GM19455 (cell line): ENCODE measurements at regions not wholly inside any gene's neighbourhood (a gene's known extent, or its start where the extent isn't known, plus 50 kb on each side); places are given as distances from the start of the nearest gene placed in this dataset.

ENCODE experiments used
- ATAC-seq: cut with Tn5 transposase; IDR thresholded peaks from one replicate; pipeline ENCODE4 v1.9.1; 2021; ENCODE audit not compliant: unreplicated experiment

GRCh38 chr22:47795477-47796127 lies 1033.2 kb downstream of the TBC1D22A start:
- ATAC-seq, result no peak

- ATAC-seq, result no peak
These were observed 1032.4 kb downstream of the TBC1D22A start for GRCh38 chr22:47794851-47795250.

GRCh38 chr22:47793304-47794101 lies 1031.1 kb downstream of the TBC1D22A start:
- ATAC-seq, result no peak

- ATAC-seq, result no peak
These were observed 1026.7 kb downstream of the TBC1D22A start for GRCh38 chr22:47789171-47789570.

DNA sequence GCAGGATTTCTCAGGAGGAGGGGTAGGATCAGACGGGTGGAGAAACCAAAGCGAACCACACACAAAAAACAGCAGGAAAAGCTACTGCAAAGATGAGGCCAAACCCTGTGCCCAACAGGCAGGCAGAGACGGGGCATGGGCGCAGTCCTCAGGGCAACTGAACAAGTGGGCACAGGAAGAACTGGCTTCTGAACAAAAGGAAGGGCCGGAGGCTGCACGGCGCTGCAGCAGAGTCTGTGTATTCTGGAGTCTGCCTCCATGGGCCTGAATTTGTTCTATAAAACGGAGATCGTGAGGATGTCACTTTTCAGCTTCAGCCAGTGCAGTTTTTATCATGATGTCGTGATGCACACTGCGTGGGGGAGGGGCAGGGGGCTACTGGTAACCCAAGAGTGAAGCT lies 1026.0 kb downstream of the TBC1D22A start:
- no peak for ATAC-seq

- no peak for ATAC-seq
These were observed 1025.2 kb downstream of the TBC1D22A start for GRCh38 chr22:47787501-47788227.

- no peak for ATAC-seq
These were observed 1024.3 kb downstream of the TBC1D22A start for GRCh38 chr22:47786650-47787290.

DNA sequence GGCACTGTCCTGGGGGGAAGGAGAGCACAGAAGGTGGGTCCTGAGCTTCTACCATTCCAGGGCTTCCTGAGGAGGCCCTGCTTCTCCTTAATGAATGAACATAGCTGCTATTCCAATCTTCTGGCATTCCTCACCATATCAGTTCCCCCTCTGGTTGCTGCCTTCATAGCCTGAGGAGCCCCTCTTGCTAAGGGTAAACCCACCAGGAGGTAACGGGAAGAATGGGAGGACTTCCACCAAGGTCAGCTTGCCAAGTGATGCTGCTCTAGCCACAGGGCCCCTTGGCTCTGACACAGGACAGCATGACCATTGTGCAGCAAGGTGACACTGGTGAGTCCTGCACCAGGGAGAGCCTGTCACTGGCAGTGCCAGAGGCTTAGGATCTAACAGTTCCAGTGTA lies 1022.5 kb downstream of the TBC1D22A start:
- no peak for ATAC-seq

- no peak for ATAC-seq
These were observed 1022.0 kb downstream of the TBC1D22A start for GRCh38 chr22:47784367-47784983.

DNA sequence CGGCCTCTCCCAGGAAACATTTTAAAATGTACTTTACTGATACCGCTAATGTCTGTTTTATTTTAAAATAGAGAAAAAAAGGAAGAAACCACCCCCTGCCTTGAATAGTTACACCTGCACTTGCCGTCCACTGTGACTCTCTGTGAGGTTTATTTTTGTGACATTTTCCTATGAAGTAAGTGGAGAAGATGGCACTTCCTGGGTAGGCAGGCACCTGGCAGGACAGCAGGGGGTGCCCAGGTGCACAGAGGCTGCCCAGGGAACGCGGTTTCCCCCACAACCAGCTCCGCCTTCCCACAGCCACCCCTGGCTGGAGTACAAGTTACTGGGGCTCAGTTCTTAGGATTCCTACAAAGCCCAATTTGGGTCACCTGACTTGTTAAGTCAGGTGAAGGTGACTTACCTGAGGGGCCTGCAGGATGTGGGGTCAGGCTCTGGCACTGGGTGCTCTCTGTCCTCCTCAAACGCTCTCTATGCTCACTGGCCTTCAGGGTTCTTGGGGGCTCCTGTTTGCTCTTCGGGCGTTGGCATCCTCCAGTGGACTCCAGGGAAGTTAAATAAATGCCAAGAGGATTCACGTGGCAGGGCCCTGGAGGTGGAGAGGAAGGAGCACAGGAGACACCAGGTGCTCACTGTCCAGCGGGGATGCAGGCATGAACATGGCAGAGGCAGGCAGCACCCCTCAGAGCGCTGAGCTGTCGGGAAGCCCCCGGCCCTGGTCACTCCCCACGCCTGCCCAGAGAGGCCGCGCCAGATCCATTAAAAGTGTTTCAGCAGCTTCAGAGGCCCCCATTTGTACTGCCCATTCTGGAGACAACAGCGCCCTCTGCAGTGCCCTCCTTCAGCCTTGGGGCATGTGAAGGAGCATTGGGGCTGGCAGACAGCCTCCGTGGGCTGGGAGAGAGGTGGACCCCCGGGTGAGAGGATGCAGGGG lies 1021.2 kb downstream of the TBC1D22A start:
- ATAC-seq, result no peak

DNA sequence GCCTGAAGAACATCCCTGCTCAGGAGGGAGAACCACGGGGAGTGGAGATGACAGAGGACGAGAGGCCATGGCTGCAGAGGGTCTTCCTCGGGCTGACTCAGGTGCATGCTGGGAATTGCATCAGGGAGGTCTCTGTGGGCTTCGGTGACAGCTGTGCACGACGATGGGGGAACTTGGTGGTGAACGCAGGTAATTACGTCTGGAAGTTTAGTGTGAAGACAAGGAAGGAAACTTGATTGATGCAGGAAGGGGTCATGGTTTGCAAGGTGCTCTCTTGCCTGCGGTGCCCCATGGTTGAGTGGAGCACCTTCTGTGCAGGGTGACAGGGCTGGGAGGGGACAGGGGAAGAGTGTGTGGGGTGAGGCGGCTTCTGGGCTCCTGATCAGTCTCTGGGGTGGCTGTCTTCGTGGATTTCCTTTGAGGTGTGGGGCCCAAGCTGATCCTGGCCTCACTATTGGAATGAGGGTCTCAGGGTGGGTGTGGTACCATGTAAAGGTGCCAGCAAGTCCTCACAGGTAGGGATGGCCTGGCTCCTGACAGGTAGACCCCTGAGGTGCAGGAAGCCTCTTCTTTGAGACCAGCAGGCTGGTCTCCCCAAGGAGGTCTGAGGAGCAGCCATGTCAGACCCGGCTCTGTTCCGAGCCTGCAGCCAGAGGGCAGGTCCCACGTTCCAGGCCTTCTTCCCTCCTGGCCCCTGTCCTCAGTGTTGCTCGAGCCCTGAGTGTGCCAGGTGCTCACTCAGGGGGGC lies 1020.1 kb downstream of the TBC1D22A start:
- no peak for ATAC-seq

DNA sequence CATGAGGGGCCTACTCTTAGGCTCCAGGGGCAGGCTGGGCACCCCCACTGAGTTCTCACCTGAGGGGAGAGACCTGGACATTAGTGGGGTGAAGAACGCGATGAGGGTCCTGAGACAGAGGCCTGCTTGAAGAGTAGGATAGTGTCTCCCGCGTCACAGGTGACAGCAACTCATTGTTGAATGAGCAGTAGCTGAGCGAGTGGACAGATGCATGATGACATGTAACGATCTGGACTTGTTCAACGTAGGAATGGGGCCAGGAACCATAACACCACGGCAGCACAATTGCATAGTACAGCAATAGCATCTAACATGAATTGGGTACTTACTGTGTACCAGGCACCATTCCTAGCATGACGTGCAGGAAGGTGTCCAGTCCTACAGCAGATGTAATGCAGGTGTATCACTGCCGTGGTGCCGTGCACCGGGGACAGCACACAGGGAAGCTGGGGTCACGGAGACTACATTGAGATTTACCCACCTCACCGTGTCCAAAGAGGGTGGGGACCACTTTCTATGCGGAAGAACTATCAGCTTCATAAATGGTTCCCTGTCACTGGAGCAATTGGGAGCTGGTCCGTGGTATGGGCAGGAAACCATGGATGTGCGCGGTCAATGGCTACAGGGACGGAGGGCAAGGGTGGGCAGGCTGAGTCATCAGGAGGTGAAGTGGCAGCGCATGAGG lies 1019.1 kb downstream of the TBC1D22A start:
- ATAC-seq, result no peak

DNA sequence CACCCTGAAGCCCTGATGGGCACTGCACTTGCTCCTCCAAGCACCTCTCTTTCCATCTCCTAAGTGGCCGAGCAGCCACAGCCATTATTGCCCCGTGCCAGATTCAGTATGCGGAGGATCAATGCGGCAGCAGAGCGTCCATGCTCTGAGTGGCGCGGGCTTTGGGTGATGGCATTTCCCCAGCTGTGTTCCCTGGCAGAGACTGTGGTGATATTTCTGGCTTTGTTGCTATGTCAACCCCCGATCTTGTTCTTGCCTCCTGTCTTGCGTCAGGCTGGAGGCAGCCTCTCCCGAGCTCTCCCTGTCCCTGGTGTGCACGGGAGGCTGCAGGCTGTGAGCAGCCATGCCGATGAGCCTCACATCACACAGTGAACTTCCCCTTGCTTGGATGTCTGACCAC lies 1018.6 kb downstream of the TBC1D22A start:
- ATAC-seq, result no peak

- no peak for ATAC-seq
These were observed 1017.9 kb downstream of the TBC1D22A start for GRCh38 chr22:47780281-47780875.

DNA sequence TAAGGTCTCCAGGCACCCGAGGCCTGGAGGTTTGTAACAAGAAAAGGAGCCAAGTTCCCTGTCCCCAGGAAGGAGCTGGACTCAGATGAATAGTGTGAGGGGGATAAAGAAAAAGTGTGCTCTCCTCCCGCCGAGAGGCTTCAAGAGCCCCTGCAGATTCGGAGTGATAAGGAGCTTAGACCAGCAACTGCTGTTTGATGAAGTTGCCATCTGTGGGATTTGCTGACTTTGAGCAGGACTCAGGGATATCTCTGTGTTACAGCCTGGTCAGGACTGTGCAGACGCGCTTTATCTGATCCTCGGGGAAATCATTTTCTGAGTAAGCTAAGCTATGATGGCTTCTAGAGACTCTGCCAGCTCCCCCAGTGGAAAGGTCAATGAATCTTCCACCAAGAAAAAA lies 1017.0 kb downstream of the TBC1D22A start:
- no peak for ATAC-seq

DNA sequence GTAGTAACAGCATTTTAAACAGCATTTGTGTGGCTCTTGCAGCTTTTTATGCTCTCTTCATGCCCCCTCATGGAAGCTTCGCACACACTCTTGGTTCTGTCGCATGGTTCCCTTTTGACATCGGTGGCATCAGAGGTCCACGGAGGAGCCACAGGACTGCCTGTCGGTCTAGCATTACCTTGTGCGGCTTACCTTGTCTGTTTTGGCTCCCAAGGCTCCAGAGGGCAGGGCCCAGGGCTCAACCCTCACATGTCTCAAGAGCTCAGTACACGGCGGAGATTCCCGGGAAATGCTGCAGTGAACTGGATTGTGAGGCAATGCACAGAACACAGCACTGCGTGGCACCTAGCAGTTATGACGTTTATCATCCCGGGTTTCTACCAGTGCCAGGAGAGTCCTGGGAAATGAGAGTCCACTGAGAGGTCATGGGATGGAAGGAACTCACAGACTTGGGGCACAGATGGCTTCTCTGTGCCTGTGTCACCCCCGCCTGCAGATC lies 1015.8 kb downstream of the TBC1D22A start:
- no peak for ATAC-seq

GRCh38 chr22:47777426-47777825 lies 1015.0 kb downstream of the TBC1D22A start:
- ATAC-seq, result no peak

DNA sequence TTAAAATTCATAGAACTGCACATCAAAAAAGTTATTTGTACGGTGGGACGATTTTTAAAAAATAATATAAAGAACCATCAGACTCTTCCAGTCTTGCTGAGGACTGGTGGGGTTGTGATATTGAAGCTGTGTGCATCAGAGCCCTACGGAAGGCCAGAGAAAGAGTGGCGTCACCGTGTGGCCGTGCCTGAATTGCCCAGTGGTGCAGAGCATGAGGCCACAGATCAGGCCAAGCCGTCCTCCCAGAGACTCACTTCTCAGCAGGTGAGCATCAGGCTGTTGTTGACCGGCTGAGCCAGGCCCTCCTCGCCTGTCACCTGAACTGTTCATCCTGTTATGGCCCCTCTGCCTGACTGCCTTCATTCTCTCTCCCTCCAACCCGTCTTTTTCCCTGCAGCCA lies 1013.9 kb downstream of the TBC1D22A start:
- no peak for ATAC-seq
